ENCODE measurements at regions not wholly inside any gene's neighbourhood (a gene's known extent, or its start where the extent isn't known, plus 50 kb on each side); places are given as distances from the start of the nearest gene placed in this dataset.

DNA sequence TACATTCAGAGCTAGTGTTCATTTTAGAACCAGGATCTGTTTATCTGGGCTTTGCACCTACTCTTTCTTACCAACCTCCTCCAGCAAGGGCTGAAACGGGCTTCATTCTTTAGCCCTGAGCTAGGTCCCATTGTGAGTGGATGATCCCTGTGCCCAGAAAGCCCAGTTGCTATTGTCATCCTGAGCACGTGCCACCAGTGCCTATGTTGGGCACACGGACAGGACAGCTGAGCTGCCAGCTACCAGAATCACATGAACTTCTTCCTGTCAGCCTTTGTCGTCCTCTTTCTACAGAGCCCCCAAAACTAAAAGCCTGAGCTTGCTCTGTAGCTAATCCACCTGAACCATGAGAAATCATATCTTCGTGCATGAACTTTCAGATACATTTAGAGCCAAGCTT lies 74.4 kb upstream of the NTM start:
- DNase-seq (ENCODE audit: extremely low spot score in 2 of 2): no peak
- intact Hi-C loops (cut with DNase I): no loop called here
- Histone ChIP-seq H3K36me3 (no peaks in the 10 kb centered on the region), H3K4me1 (no peaks in the 10 kb centered on the region), H3K9me3 (no peaks in the 10 kb centered on the region), H3K4me3 (no peak overlapping the region), H3K27ac (no peak overlapping the region), H3K27me3 (no peaks in the 10 kb centered on the region)
- TF ChIP-seq, protein P1, sequence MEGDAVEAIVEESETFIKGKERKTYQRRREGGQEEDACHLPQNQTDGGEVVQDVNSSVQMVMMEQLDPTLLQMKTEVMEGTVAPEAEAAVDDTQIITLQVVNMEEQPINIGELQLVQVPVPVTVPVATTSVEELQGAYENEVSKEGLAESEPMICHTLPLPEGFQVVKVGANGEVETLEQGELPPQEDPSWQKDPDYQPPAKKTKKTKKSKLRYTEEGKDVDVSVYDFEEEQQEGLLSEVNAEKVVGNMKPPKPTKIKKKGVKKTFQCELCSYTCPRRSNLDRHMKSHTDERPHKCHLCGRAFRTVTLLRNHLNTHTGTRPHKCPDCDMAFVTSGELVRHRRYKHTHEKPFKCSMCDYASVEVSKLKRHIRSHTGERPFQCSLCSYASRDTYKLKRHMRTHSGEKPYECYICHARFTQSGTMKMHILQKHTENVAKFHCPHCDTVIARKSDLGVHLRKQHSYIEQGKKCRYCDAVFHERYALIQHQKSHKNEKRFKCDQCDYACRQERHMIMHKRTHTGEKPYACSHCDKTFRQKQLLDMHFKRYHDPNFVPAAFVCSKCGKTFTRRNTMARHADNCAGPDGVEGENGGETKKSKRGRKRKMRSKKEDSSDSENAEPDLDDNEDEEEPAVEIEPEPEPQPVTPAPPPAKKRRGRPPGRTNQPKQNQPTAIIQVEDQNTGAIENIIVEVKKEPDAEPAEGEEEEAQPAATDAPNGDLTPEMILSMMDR (IDR thresholded peaks at IDR 0.05): no peak
- TF ChIP-seq POLR2AphosphoS5 (IDR thresholded peaks at IDR 0.05; ENCODE audit: insufficient read depth in 1 of 2, low read depth in 1 of 2) (no peak), POLR2A (IDR thresholded peaks at IDR 0.05) (no peak)

DNA sequence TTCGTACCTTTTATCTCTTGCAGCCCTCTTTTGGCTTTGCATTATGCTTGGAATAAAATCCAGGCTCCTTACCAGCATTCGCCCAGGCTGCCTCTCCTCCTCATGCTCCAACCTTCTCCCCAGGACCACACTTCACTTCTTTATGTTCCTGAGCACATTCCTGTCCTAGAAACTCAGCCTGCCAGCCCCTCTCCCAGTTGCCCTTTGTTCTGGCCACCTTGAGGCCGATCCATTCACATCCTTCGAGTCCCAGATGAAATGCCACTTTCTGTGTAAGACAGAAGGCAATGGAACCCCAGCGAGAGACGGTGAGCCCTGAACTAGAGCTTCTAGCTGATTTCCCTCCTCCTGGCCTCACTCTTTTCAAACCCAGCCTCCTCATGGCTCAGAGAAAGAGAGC lies 73.0 kb upstream of the NTM start:
- H3K9me3 ChIP-seq: no peaks in the 10 kb centered on the region
- H3K36me3 ChIP-seq: no peaks in the 10 kb centered on the region
- intact Hi-C loops (cut with DNase I): no loop called here
- no peak overlapping the region for H3K27ac ChIP-seq
- TF ChIP-seq, protein P1 (IDR thresholded peaks at IDR 0.05): no peak
- TF ChIP-seq POLR2AphosphoS5 (IDR thresholded peaks at IDR 0.05; ENCODE audit: insufficient read depth in 1 of 2, low read depth in 1 of 2): no peak
- no peak for TF ChIP-seq POLR2A (IDR thresholded peaks at IDR 0.05)
- H3K27me3 ChIP-seq: no peaks in the 10 kb centered on the region
- no peak overlapping the region for H3K4me3 ChIP-seq
- DNase-seq (ENCODE audit: extremely low spot score in 2 of 2): no peak
- no peaks in the 10 kb centered on the region for H3K4me1 ChIP-seq

DNA sequence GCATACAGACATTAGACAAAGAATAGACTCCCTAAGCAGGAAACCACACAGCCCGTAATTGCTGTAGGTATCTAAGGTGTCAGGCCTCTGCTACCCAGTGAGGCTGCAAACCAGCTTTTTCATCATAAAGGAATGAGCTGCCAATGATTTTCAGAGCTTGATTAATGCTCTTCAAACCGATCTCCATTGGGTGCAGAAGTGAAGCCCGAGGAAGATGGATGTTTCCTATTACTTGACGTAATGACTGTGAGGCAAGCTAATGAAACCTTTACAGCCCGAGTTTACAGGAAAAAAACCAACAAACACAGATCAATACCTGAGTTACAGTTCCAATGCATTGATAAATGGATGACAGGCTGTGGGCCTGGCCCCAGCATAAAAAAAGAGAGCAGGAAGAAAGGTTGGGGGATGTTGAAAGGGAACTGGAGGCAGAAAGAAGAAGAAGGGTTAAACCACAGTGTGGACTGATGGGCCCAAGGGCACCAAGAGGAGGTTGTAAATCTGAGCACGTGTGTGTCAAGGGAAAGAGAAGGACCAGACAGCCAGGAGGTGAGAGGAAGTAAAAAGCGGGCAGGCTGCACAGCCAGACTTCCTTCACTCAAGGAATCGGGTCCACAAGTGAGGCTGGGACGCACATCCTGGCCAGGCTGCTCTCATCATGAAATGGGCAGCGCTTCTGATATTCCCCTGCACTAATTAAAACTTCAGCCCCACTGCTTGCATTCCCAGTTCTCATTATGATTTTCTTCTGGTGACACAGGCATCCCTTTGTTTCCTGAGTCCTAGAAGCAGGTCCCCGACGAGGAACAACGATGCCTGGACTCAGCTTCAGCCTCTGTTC lies 70.6 kb upstream of the NTM start:
- Histone ChIP-seq H3K27ac (no peak overlapping the region), H3K27me3 (no peaks in the 10 kb centered on the region), H3K9me3 (no peaks in the 10 kb centered on the region), H3K4me3 (no peak overlapping the region), H3K4me1 (no peaks in the 10 kb centered on the region), H3K36me3 (no peaks in the 10 kb centered on the region)
- TF ChIP-seq POLR2A (IDR thresholded peaks at IDR 0.05) (no peak), POLR2AphosphoS5 (IDR thresholded peaks at IDR 0.05; ENCODE audit: insufficient read depth in 1 of 2, low read depth in 1 of 2) (no peak)
- TF ChIP-seq, protein P1 (IDR thresholded peaks at IDR 0.05): no peak
- no peak for DNase-seq (ENCODE audit: extremely low spot score in 2 of 2)
- intact Hi-C loops (cut with DNase I): no loop called here

DNA sequence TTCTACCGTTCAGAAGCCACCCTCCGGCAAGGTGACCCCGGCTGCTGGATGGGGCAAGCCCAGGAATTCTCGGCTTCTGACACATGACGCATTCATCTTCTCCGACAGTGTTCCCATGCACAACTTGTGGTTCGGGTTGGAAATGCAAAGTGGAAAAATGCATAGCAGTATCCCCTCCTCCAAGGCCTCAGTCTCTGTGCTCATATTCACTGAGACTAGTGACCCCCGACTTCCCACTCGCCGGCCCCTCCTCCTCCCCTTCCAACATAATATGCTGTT lies 70.0 kb upstream of the NTM start:
- TF ChIP-seq POLR2A (IDR thresholded peaks at IDR 0.05): no peak
- TF ChIP-seq, protein P1 (IDR thresholded peaks at IDR 0.05): no peak
- no peak for DNase-seq (ENCODE audit: extremely low spot score in 2 of 2)
- Histone ChIP-seq H3K36me3 (no peaks in the 10 kb centered on the region), H3K9me3 (no peaks in the 10 kb centered on the region), H3K4me1 (no peaks in the 10 kb centered on the region), H3K4me3 (no peak overlapping the region), H3K27ac (no peak overlapping the region), H3K27me3 (no peaks in the 10 kb centered on the region)
- intact Hi-C loops (cut with DNase I): no loop called here

DNA sequence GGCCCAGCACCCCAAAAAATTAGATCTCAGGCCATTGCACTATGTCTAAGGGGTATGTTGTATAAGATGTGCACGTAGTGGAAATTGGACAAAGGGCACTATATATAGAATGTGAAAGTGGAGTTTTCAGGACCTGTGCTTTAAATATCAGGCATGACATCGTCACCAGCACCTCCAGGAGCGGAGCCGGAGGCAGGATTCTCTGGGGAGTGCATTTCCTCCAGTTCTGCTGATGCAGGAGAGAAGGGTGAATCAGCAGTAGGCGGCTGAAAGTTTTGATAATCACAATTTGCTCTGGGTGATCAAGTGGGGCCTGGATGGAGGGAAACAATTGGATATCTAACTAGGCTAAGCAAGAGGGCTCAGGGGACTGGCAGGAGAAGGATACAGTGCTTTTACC lies 69.1 kb upstream of the NTM start:
- DNase-seq (ENCODE audit: extremely low spot score in 2 of 2): no peak
- H3K27me3 ChIP-seq: no peaks in the 10 kb centered on the region
- no peaks in the 10 kb centered on the region for H3K36me3 ChIP-seq

More for the DNA sequence above, 69.1 kb upstream of the NTM start:
- intact Hi-C loops (cut with DNase I): no loop called here
- H3K27ac ChIP-seq: no peak overlapping the region
- no peaks in the 10 kb centered on the region for H3K9me3 ChIP-seq
- no peaks in the 10 kb centered on the region for H3K4me1 ChIP-seq
- no peak overlapping the region for H3K4me3 ChIP-seq
- TF ChIP-seq POLR2AphosphoS5 (IDR thresholded peaks at IDR 0.05; ENCODE audit: insufficient read depth in 1 of 2, low read depth in 1 of 2) (no peak), POLR2A (IDR thresholded peaks at IDR 0.05) (no peak)
- TF ChIP-seq, protein P1 (IDR thresholded peaks at IDR 0.05): no peak
